ENCODE measurements at regions not wholly inside any gene's neighbourhood (a gene's known extent, or its start where the extent isn't known, plus 50 kb on each side); places are given as distances from the start of the nearest gene placed in this dataset.
"Not testable (repeated sequence)": the region's sequence is repeated elsewhere in the genome, so short reads cannot be mapped to it uniquely, and the experiment has no call there.

- no peak for DNase-seq
Observed at GRCh38 chr9:85208666-85209065, 533.1 kb downstream of the AGTPBP1 start.

- DNase-seq: no peak
Observed at GRCh38 chr9:85204176-85204575, 534.6 kb downstream of the NTRK2 start.

GRCh38 chr9:85202596-85202995, 533.1 kb downstream of the NTRK2 start:
- DNase-seq: no peak

- no peak for DNase-seq
Observed at GRCh38 chr9:85200726-85201404, 531.3 kb downstream of the NTRK2 start.

- no peak for DNase-seq
Observed at GRCh38 chr9:85199866-85200495, 530.5 kb downstream of the NTRK2 start.

GRCh38 chr9:85192750-85193149, 523.2 kb downstream of the NTRK2 start:
- DNase-seq: no peak

GRCh38 chr9:85186218-85186585, 516.7 kb downstream of the NTRK2 start:
- DNase-seq: no peak

- no peak for DNase-seq
Observed at GRCh38 chr9:85185486-85186217, 516.1 kb downstream of the NTRK2 start.

GRCh38 chr9:85182383-85182782, 512.9 kb downstream of the NTRK2 start:
- DNase-seq: no peak

- no peak for DNase-seq
Observed at GRCh38 chr9:85178474-85178873, 508.9 kb downstream of the NTRK2 start.

- no peak for DNase-seq
Observed at GRCh38 chr9:85173967-85174366, 504.4 kb downstream of the NTRK2 start.

- peak; percentile 61 for DNase-seq
Observed at GRCh38 chr9:85172001-85172978, 502.8 kb downstream of the NTRK2 start.

- no peak for DNase-seq
Observed at GRCh38 chr9:85171163-85171562, 501.6 kb downstream of the NTRK2 start.

- no peak for DNase-seq
Observed at GRCh38 chr9:85168412-85168811, 498.9 kb downstream of the NTRK2 start.

GRCh38 chr9:85167146-85167545, 497.6 kb downstream of the NTRK2 start:
- DNase-seq: no peak

GRCh38 chr9:85163825-85164224, 494.3 kb downstream of the NTRK2 start:
- no peak for DNase-seq

GRCh38 chr9:85163415-85163814, 493.9 kb downstream of the NTRK2 start:
- DNase-seq: no peak

- DNase-seq: no peak
Observed at GRCh38 chr9:85162822-85163221, 493.3 kb downstream of the NTRK2 start.

GRCh38 chr9:85160944-85161343, 491.4 kb downstream of the NTRK2 start:
- not testable (repeated sequence) for DNase-seq

- DNase-seq: no peak
Observed at GRCh38 chr9:85158512-85158911, 489.0 kb downstream of the NTRK2 start.

GRCh38 chr9:85157772-85158171, 488.2 kb downstream of the NTRK2 start:
- no peak for DNase-seq

GRCh38 chr9:85156652-85157051, 487.1 kb downstream of the NTRK2 start:
- DNase-seq: no peak
